IPS-18a (cell line): ENCODE measurements at regions not wholly inside any gene's neighbourhood (a gene's known extent, or its start where the extent isn't known, plus 50 kb on each side); places are given as distances from the start of the nearest gene placed in this dataset.

ENCODE experiments used
- H3K27ac ChIP-seq: one replicate; pipeline ENCODE4 v1.5.1; 2013; ENCODE audit warnings: low read length
- H3K27me3 ChIP-seq: one replicate; pipeline ENCODE4 v1.6.1; 2013; ENCODE audit warnings: mild to moderate bottlenecking, low read length; ENCODE audit not compliant: control insufficient read depth, insufficient read depth
- H3K36me3 ChIP-seq: one replicate; pipeline ENCODE4 v1.6.1; 2013; ENCODE audit warnings: low read depth, low read length; ENCODE audit not compliant: control insufficient read depth
- H3K4me1 ChIP-seq: one replicate; pipeline ENCODE4 v1.6.1; 2013; ENCODE audit warnings: low read depth, low read length; ENCODE audit not compliant: control insufficient read depth
- H3K4me3 ChIP-seq: one replicate; pipeline ENCODE4 v1.5.1; 2013; ENCODE audit warnings: low read length
- H3K9ac ChIP-seq: one replicate; pipeline ENCODE4 v1.6.1; 2013; ENCODE audit warnings: mild to moderate bottlenecking, low read length, moderate library complexity
- H3K9me3 ChIP-seq: one replicate; pipeline ENCODE4 v1.6.1; 2013; ENCODE audit warnings: low read depth, low read length; ENCODE audit not compliant: control insufficient read depth

DNA sequence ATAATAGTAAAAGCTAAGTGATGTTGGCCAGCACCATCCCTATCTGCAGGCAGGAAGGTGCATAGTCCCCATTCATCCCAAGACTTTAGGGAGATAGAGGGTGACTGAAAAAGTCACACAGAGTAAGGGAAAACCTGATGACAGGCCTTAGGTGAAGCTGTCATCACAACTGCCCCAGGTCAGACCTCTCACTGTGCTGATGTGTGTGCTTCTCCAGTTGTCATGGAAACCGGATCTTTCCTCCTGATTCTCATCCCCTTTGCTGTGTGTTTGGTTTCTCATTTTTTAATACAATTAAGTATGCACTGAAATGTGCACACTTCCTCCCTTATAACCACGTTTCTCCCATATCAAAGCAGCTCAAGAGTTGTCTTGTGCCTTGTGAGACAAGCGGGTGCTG, 135.1 kb upstream of the ANKFN1 start:
- Histone ChIP-seq H3K4me1 (no peaks in the 10 kb centered on the region), H3K36me3 (no peaks in the 10 kb centered on the region), H3K9ac (no peak overlapping the region), H3K27me3 (no peaks in the 10 kb centered on the region), H3K27ac (no peak overlapping the region), H3K4me3 (no peak overlapping the region), H3K9me3 (no peaks in the 10 kb centered on the region)

DNA sequence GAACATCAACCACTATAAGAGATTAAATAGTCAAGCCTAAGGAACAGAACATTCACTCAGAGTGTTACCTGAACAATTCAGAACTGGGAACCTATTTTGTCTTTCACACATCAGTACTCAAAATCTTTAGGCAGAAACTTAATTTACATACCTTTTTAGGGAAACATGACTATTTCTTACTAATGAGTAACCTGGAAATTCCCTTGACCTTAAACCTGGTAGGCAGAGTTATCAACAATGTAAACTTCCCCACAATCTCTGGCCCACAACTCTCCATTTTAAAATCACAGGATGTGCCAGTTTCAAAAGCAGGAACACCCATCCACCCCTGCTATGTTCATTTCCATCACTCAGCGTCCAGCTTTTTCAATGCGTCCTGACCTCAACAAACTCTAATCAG, 132.9 kb upstream of the ANKFN1 start:
- Histone ChIP-seq H3K4me1 (no peaks in the 10 kb centered on the region), H3K27me3 (no peaks in the 10 kb centered on the region)

DNA sequence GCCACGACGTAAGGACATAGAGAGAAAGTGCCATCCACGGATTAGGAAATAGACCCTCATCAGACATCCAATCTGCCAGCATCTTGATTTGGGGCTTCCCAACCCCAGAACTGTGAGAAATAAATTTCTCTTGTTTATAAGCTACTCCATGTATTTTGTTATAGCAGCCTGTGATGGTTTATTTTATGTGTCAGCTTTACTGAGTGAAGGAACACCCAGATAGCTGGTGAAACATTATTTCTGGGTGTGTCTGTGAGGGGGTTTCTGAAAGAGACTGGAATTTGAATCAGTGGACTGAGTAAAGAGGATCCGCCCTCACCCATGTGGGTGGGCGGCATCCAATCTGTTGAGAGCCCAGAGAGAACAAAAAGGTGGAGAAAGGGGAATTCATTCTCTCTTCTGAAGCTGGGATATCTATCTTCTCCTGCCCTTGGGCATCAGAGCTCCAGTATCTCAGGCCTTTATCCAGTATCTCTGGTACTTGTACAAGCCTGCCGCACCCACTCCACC, 131.5 kb upstream of the ANKFN1 start:
- Histone ChIP-seq H3K4me1 (no peaks in the 10 kb centered on the region), H3K27ac (no peak overlapping the region)

More for the DNA sequence above, 132.9 kb upstream of the ANKFN1 start:
- Histone ChIP-seq H3K36me3 (no peaks in the 10 kb centered on the region), H3K4me3 (no peak overlapping the region), H3K9me3 (no peaks in the 10 kb centered on the region), H3K9ac (no peak overlapping the region), H3K27ac (no peak overlapping the region)

DNA sequence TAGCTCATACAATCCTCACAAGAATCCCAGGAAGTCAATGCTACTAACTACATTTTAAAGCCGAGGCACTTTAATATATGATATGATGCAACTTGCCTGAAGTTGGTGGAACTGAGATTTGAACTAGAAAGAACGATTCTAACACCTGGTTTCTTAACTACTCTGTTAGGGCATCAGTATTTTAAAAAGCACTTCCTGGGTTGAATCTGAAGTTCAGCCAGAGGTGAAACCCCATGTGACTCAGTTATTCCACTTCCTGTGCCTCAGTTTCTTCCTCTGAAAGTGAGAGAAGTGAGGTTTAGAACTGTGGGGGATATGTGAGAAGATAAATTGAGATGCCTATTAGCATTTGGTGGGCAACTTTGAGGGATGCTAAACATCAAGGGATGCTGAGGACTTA, 129.4 kb upstream of the ANKFN1 start:
- no peaks in the 10 kb centered on the region for H3K4me1 ChIP-seq
- H3K9ac ChIP-seq, result no peak overlapping the region
- H3K9me3 ChIP-seq, result no peaks in the 10 kb centered on the region
- H3K4me3 ChIP-seq, result no peak overlapping the region
- H3K27me3 ChIP-seq, result no peaks in the 10 kb centered on the region
- no peak overlapping the region for H3K27ac ChIP-seq
- H3K36me3 ChIP-seq, result no peaks in the 10 kb centered on the region

More for the DNA sequence above, 131.5 kb upstream of the ANKFN1 start:
- Histone ChIP-seq H3K9me3 (no peaks in the 10 kb centered on the region), H3K9ac (no peak overlapping the region), H3K36me3 (no peaks in the 10 kb centered on the region), H3K27me3 (no peaks in the 10 kb centered on the region), H3K4me3 (no peak overlapping the region)

DNA sequence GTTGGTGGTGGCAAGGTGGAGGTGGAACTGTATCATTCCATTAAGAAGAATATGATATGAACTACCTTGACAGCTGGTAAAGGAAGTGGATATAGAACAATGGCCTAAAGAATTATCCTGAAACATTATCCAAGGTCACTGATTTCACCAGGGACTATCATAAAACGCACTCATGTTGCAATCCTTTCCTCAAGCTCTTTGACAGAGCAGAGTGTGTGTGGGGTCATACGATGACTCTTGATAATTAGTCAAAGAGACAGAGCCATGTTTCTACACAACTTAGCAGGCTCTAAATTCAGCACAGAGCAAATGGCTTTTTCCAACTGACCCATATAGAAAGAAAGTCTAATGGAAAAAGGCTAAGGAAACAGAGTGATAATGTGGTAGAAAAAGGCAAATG, 126.4 kb upstream of the ANKFN1 start:
- Histone ChIP-seq H3K9ac (no peak overlapping the region), H3K4me1 (no peaks in the 10 kb centered on the region), H3K9me3 (no peaks in the 10 kb centered on the region), H3K27me3 (no peaks in the 10 kb centered on the region), H3K27ac (no peak overlapping the region), H3K36me3 (no peaks in the 10 kb centered on the region), H3K4me3 (no peak overlapping the region)

- Histone ChIP-seq H3K36me3 (no peaks in the 10 kb centered on the region), H3K27ac (no peak overlapping the region), H3K9ac (no peak overlapping the region), H3K9me3 (no peaks in the 10 kb centered on the region), H3K4me3 (no peak overlapping the region), H3K4me1 (no peaks in the 10 kb centered on the region), H3K27me3 (no peaks in the 10 kb centered on the region)
Measured at GRCh38 chr17:56028837-56029236, 124.4 kb upstream of the ANKFN1 start.

DNA sequence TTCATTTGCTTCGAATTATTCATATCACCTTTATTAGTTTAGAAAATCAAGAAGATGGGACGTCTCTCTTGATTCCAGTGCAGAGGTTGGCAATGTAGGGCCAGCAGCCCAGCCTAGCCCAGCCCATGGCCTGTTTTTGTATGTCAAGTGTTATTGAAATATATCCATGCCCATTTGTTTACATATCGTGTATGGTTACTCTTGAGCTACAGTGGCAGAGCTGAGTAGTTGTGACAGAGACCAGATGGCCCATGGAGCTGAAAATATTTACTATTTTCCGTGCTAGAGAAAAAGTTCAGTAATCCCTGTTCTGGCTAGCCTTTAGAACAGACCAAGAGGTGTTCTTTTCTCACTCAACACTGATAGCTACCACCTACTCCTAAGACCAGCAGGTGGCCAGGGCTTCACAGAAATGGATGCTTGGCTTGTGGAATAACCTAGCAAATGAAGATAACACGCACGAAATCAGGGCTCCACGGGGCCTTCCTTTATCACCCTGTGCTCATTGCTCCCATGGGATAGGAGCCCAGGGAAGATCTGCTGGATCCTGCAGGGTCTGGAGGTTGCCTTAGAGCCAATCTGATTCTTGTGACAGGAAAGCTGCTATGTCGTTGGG, 123.2 kb upstream of the ANKFN1 start:
- Histone ChIP-seq H3K4me1 (no peaks in the 10 kb centered on the region), H3K36me3 (no peaks in the 10 kb centered on the region), H3K27ac (no peak overlapping the region)

GRCh38 chr17:56031636-56032035, 121.6 kb upstream of the ANKFN1 start:
- no peaks in the 10 kb centered on the region for H3K27me3 ChIP-seq
- no peaks in the 10 kb centered on the region for H3K36me3 ChIP-seq
- H3K4me1 ChIP-seq, result no peaks in the 10 kb centered on the region
- no peak overlapping the region for H3K27ac ChIP-seq
- no peaks in the 10 kb centered on the region for H3K9me3 ChIP-seq
- H3K4me3 ChIP-seq, result no peak overlapping the region
- no peak overlapping the region for H3K9ac ChIP-seq

More for the DNA sequence above, 123.2 kb upstream of the ANKFN1 start:
- H3K9me3 ChIP-seq, result no peaks in the 10 kb centered on the region
- no peaks in the 10 kb centered on the region for H3K27me3 ChIP-seq
- H3K4me3 ChIP-seq, result no peak overlapping the region
- H3K9ac ChIP-seq, result no peak overlapping the region

DNA sequence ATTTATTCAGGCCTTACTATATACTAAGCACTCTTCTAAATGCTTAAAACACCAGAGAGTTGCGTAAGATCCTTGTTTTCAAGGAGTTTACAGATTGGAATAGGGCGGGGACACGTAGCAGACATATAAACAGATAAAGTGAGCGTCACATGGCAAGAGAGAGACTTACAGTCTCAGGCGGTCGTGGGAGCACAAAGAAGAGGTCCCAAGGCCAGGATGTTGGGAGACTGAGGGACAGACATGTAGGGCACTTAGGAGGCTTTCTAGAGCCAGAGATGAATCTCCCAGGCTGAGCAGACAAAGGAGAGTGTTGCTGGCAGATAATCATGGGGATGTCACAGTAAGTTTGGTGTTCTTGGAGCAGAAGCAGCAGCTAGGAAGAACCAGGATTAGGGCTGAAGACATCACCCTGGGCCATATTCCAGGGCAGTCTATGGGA, 119.1 kb upstream of the ANKFN1 start:
- Histone ChIP-seq H3K4me1 (no peaks in the 10 kb centered on the region), H3K27ac (no peak overlapping the region), H3K27me3 (no peaks in the 10 kb centered on the region), H3K9ac (no peak overlapping the region), H3K4me3 (no peak overlapping the region), H3K36me3 (no peaks in the 10 kb centered on the region), H3K9me3 (no peaks in the 10 kb centered on the region)

- Histone ChIP-seq H3K27ac (no peak overlapping the region), H3K9me3 (no peaks in the 10 kb centered on the region)
Measured at GRCh38 chr17:56038131-56038530, 115.1 kb upstream of the ANKFN1 start.

GRCh38 chr17:56045872-56046271, 107.4 kb upstream of the ANKFN1 start:
- Histone ChIP-seq H3K36me3 (no peaks in the 10 kb centered on the region), H3K9me3 (no peaks in the 10 kb centered on the region), H3K27me3 (no peaks in the 10 kb centered on the region), H3K4me3 (no peak overlapping the region), H3K4me1 (no peaks in the 10 kb centered on the region), H3K27ac (no peak overlapping the region), H3K9ac (no peak overlapping the region)

More at GRCh38 chr17:56038131-56038530, 115.1 kb upstream of the ANKFN1 start:
- no peaks in the 10 kb centered on the region for H3K27me3 ChIP-seq
- H3K36me3 ChIP-seq, result no peaks in the 10 kb centered on the region
- H3K4me3 ChIP-seq, result no peak overlapping the region
- no peak overlapping the region for H3K9ac ChIP-seq
- no peaks in the 10 kb centered on the region for H3K4me1 ChIP-seq

DNA sequence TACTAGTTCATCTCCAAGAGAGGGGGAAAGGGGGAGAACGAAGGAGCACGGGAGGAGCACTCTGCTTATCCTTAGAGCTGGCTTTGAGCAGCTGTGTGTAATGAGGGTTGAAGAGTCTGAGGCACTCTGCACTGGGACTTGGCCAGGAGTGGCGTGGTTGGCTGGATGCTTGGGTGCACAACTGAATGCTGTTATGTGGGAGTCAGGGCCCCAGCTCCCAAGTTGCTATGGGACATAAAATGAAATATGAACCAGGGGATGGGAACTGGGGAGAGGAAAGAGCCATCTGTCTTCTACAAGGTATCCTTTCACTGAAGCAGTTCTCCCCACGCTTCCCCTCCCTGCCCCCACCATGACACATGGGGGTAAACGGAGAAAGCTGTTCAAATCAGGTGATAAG, 105.9 kb upstream of the ANKFN1 start:
- Histone ChIP-seq H3K9me3 (no peaks in the 10 kb centered on the region), H3K9ac (no peak overlapping the region), H3K27me3 (no peaks in the 10 kb centered on the region), H3K4me1 (no peaks in the 10 kb centered on the region), H3K27ac (no peak overlapping the region), H3K4me3 (no peak overlapping the region), H3K36me3 (no peaks in the 10 kb centered on the region)
